Stimulated activated CD8-positive, alpha-beta memory T cell treated with anti-CD3 and anti-CD28 coated beads, Interleukin-2, amount 100 ng/mL, for 48 hours (primary cell): ENCODE measurements at regions not wholly inside any gene's neighbourhood (a gene's known extent, or its start where the extent isn't known, plus 50 kb on each side); places are given as distances from the start of the nearest gene placed in this dataset.
"Not testable (repeated sequence)": the region's sequence is repeated elsewhere in the genome, so short reads cannot be mapped to it uniquely, and the experiment has no call there.

Experiments
- DNase-seq, 2 donors: peaks; one replicate each; pipeline ENCODE4 v3.0.0-alpha.2; 2020; ENCODE audit warnings: low read depth in 2 of 2

DNA sequence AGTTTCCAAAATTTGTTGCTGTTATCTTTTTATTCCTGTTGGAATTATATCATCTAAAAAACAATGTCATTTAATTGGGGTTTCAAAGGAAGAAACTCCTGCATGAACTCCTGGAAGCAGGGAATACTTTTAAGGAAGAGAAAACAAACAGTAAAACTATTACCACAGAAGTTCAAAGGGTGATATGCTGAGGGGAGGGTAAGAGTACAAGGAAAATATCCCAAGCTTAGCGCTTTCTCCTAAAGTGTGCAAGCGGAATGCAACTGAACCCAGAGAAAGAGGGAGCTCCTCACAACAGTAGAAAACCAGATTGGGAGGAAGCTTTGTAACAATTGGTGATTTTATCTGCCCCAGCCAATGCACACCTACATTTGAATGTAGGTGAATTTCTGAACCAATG lies 175.1 kb downstream of the NUFIP1 start:
- DNase-seq, result no peak

DNA sequence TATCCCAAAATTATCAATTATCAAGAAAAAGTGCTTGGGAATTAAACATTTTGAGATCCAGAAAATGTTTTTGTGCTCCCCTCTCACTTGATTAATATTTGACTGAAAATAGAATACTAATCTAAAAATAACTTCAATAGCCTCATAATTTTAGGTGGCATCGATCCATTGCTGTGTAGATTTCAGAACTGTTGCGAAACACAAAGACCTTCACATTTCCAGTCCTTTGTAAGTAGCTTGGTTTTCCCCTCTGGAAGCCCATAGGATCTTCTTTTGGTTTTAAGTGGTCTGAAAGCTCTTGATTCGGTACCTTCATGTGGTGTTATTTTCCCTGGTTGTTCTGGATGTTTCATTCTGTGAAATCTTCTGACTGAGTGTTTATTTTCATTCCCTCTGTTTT lies 176.5 kb downstream of the NUFIP1 start:
- no peak for DNase-seq

DNA sequence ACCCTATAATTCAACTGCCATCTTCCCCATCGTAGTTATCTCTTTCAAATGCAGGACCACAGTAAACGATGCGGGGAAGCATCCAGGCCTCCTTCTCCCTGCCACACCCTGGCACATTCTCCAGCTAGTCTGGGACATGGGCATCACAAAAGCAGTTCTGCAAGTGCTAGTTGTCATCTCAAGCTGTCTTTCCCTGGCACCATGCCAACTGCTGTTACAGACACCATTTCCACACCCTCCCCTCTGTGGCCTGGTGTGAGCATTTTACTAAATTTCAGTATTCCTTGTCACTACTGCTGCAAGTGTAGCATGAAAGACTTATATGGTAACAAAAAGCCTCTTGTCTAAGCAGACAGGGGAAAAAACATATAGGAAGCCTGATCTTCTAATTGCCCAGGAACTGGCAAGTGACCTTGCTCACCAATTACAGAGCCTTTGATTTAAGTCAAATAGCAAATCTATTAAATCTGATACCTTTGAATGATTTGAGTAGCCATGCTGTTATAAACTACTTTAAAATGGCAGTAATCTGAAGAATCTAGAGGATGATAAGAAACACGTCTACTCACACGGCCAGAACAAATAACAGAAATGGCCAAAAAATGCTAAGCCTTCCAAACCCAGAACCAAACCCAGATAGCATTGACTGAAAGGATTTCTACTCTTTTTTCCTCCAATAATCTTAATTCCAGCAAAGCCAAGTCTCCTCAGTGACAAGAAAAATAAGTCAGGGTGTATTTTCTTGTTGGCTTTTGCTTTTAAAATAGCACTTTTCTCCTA lies 179.0 kb downstream of the NUFIP1 start:
- no peak for DNase-seq

DNA sequence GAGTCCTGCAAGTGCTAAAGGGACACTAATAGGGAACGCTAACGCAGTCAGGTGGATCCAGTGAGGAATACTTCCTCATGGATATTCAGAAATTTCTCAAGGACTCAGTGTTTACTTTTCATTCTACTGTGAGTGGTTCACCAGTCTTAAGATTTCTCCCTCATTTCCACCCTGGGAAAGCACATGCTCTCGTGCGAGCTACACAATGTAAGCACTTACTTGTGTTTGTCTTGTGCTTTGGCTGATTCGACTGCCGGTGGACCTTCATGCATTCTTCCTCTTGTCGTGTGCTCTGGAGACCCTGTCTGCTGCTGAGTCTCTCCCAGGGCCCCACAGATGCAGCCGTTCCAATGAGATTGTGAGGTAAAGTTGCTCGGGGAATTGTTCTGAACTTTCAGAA lies 180.1 kb downstream of the NUFIP1 start:
- DNase-seq, result no peak

DNA sequence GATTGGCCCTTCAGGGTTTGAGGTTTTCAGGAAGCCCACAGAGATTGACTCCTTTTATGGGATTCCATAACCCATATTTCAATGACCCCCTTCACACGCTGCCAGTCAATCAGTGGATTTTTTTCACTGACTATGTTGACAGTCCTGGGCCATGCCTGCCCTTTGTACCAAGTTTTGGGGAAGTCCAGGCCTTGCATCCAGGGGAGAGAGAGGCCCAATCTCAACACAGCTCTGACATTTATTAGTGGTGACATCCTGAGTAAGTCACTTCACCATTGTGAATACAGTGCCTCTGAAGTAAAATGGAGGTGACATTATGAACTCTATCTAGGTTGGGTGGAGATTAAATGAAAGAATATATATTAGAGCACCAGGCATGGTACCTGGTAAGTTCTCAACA lies 181.1 kb downstream of the NUFIP1 start:
- DNase-seq, result no peak

DNA sequence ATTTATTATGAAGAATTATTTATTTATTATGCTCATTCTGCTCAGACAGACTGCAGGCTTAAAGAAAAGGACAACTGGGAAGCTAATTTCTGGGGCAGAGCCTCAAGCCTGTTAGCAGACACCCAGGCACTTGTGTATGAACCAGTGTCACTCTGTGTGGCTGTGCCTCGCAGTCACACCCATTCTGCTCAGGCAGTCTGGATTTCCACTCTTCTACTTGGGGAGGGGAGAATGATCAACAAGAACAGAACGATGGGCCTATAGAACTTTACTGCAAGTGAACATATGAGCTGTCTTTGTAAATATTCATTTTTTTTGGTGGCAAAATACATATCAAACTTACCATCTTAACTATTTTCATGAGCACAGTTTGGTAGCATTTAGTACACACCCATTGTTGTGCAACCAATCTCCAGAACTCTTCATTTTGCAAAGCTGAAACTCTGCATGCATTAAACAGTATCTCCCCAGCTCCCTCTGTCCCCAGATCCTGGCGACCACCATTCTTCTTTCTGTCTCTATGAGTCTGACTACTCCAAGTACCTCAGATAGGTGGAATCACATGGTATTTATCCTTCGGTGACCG lies 181.7 kb downstream of the NUFIP1 start:
- DNase-seq, result no peak

DNA sequence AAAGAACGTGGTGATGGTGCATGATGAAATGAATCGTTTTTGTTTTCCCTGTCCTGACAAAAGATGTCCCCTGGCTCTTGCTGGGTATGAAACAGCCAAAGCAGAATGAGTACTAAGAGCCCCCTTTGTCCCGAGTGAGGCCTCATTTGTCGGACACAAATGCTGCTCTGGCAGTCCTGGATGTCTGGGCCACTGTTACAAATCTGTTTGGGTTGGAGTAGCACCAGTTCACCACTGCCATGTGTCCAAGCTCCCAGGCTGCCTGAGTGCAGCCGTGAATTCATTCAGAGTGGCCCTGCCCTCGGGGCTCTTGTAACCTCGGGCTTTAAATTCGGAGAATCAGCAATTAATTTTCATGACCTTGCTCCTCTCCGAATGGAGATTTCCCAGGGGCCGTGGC lies 182.4 kb downstream of the NUFIP1 start:
- no peak for DNase-seq

DNA sequence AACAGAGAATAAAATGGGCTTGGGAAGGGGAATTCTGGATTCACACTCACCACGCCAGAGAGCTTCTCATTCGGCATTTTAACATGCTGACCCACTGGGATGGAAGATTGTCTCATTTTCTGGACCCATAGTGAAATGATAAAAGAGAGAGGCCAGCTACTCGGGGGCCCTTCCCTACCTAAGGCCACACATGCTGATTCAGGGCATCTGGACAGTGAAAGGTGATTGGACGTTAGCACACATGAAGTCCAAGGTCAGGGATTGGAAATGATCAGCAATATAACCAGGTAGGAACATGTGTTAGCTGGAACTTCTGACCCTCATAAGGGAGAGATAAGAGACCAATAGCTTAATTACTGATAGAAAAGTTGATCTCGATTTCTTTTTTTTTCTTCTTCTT lies 183.7 kb downstream of the NUFIP1 start:
- no peak for DNase-seq

DNA sequence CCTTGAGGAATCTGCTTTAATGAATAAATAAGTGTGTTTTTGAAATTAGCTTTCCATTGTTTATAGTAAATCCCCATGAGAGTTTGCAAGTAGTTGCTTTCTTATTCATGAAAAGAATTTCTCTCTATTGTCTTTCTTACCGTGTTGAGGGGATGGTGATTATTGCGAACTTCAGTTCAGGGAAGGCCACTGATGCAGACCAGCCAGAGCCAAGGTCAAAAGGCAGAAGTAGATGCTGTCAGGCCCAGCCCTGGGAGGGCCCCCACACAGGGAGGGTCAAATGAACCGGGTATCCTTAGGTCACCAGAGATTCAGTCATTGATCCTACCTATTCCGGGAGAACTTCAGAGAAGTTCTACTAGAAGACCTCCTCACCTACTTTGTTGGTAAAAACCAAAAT lies 185.9 kb downstream of the NUFIP1 start:
- no peak for DNase-seq

DNA sequence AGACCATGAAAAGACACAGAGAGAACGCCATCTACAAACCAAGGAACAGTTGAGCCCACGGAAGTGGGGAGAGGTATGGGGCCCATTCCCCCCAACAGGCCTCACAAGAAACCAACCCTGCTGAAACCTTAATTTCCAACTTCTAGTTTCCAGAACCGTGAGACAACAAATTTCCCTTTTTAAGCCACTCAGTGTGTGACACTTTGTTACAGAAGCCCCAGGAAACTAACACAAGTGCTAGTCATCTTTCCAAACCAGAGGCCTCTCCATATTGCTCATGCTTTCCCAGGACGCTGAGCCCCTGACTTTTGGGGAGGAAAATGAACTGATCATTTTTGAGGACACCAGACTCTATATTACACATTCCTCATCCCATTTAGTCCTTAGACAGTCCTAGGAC lies 186.8 kb downstream of the NUFIP1 start:
- no peak for DNase-seq

DNA sequence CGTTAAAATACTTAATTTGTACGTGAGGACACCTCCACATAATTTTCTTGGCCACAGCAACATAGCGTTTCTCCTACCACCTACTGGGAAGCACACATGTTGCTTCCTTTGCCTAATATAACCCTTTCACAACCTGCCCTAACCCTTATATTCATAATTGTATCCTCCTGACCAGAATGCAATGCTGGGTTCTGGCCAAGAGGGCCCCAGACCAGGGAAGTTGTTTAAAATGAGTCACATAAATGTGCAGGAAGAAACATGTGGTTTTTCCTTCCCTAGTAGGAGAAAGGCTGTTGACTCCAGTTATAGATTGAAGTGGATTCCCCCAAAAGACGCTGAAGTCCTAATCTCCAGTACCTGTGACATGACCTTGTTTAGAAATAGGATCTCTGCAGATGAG lies 187.3 kb downstream of the NUFIP1 start:
- DNase-seq, result no peak

DNA sequence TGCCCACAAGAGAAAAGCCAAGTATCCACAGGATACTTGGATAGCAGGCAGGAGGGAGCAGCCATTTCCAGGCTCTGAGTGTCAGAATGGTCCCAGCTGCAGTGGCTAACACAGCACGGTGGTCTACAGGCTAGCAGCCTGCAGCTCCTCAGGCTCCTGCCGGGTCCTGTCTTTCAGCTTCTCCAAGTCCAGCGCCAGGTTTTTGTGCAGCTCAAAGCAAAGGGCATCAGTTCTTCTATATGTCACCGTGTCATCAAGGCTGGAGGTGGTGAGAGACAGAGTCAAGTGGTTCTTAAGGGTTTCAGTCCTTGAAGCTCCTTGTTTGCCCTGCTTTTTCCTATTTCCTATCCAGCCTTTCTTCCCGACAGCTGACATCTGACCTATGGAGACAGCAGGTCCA lies 188.6 kb downstream of the NUFIP1 start:
- no peak for DNase-seq

DNA sequence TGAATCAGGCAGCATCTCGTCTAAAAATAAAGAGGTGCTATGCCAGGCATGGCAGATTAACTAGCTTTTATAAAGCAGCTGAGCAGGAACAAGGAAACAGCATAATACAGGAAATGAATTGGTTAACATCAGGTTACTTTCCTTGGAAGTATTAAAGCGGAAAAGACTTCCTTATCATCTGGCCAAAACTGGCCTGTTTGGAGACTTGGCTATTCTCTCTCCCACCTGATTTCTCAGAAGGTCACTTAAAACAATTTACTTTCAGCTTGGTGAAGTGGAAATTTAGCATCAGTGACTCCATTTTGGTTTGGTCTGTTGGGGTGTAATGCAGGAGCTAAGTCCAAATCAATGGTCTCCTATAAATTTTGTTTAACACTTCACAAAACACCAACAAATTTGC lies 191.6 kb downstream of the NUFIP1 start:
- no peak for DNase-seq

DNA sequence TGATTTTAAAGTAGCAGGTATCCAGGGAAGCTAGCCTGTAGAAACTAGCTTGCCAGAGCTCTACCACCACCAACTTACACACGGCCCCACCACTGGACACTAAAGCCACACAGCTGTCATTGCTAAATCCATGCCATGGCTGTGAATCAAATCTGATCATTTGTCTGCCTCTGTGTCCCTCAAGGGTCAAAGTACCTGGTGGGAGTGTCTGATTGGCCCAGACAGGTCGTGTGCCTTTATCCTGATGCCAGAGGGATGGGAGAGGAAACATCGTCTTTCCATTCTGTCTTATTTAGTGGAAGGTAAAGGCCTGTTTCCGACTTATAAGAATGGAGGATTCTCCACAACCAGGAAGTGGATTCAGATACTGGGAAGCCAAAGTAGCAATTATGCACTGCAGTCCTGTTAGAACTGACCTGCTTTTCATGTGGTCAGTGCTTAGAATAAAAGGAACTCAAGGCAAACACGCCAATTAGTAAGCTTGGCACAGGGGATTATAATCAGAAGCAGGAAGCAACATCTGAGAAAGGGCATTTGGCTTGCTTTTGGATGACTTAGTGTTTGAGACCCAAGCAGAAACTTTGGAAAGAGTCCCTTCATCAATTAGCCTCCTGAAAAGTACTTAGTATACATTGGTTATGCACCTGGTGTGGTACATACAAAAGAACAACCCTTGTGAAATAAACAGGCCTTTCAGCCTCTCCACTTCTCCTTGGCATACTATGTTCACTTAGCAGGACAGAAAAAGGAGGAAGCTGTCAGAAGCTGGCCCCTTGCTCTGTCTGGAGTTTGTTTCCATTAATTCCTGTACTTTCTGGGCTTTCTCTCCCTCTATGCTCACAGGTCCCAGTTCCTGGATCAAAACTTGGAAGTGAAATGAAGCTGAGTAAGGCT lies 192.4 kb downstream of the NUFIP1 start:
- DNase-seq, result no peak

DNA sequence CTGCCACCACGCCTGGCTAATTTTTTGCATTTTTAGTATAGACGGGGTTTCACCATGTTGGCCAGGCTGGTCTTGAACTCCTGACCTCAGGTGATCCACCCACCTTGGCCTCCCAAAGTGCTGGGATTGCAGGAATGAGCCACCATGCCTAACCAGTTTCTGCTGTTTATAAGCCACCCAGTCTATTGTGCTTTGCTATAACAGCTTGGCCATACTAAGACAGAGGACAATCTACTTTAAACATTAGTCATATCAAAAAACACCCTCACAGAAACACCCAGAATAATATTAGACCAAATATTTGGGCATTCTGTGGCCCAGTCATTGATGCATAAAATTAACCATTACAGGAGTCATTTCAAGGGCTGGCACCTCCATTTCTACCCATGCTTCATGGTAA lies 193.2 kb downstream of the NUFIP1 start:
- not testable (repeated sequence) for DNase-seq

DNA sequence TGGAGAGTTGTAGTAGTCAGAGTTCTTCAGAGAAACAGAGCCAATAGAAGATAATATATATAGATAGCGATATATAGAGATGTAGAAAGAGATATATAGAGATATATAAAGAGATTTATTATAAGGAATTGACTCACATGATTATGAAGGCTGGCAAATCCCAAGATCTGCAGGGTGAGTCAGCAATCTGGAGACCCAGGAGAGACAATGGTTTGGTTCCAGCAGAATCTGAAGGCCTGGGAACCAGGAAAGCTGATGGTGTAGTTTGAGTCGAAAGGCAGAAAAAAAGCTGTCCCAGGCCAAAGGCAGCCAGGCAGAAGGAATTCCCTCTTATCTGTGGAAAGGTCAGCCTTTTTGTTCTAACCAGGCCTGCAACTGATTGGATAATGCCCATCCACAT lies 194.1 kb downstream of the NUFIP1 start:
- DNase-seq, result no peak

DNA sequence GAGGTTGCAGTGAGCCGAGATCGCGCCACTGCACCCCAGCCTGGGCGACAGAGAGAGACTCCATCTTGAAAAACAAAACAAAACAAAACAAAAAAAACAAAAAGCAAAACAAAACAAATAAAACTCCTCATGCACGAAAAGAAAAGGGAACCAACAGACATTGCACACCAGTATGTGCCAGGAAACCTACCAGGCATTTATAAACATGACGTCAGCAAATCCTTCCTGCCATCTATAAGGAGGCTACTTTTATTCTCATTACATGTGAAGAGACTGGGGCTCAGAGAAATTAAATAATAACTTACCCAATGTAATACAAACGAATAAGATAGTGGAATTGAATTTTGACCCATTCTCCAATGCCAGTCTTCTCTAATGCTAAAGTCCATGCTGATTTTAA lies 197.2 kb downstream of the NUFIP1 start:
- no peak for DNase-seq

DNA sequence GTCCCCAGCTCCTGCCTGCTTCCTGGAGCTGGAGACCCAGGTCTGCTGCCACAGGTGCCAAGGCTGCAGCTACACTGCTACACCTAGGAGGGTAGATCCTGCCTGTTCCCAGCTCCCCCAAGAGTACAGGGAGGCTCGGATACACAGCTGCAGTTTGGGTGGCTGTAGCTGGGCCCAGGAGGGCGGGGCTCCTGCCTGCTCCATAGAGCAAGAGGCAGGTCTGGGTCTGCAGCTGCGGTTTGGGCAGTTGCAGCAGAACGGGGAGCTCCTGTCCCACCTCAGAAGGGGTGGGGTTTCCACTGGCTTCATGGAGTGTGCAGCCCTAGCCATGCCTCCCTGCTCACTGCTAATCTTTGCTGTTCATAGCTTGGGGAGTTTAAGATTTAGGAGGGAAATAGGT lies 199.0 kb downstream of the NUFIP1 start:
- DNase-seq, result no peak

DNA sequence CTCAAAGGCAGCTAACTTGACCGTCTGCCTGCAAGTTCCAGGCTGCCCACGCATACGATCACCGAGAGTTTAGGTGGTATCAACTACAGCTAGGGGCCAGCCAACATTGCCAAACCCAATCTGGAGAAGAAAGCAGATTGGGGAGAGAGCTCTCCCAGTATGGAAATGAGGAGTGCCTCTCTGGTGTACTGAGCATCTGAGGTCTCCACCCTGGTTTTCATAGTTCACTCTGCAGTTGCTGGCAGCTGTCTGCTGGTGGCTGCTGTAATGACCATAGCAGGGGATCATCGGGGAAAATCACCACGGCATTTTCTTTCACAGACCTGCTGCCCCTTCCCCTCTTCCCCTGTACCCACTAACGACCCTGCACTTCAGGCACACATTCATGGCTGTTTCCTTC lies 201.7 kb downstream of the NUFIP1 start:
- DNase-seq, result no peak

DNA sequence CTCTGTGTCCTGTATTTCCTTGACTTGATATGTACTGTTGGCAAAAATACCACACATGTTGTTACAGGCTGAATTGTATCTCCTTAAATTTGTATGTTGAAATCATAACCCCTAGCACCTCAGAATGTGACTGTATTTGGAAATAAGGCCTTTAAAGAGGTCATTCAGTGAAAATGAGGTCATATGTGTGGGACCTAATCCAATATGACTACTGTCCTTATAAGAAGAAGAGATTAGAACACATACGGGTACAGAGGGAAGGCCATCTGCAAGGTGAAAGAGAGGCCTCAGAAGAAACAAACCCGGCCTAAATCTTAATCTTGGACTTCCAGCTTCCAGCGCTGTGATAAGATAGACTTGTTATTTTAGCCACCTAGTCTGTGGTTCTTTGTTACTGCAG lies 202.5 kb downstream of the NUFIP1 start:
- no peak for DNase-seq

DNA sequence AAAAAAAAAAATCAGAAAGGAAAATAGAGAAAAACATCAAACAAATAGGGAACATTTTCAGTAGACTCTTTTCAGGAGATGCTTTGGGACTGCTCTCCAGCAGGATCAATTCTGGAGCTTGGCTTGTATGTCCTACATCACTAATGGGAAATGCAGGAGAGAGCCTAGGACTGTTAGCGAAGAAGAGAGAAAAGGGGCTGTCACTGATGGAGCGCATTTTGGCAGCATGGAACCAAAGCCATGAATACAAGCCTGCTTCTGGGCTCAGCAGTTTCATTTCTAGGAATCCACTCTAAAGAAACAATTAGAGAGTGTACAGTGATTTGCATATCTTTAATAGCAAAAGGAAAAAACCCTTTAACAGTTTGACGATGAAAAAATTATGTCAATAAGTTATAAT lies 203.9 kb downstream of the NUFIP1 start:
- no peak for DNase-seq

DNA sequence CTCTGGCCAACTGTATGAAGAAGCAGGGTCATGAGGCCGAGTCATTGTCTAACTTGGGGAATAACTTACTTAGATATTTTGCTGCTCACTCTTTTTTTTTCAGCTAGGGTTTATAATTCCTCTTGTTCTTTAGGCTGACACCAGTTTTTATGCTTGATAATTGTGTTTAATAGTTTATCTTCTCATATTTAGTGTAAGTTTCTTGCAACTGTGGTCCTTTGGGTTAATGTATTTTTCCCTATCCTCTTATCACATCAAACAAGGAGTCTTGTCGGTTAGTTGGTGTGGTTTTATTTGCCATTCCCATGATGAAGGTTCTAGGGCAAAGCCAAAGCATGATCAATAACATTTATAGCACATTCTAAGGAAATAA lies 204.6 kb downstream of the NUFIP1 start:
- no peak for DNase-seq
